Kidney glomerular epithelial cell (primary cell): ENCODE measurements at regions not wholly inside any gene's neighbourhood (a gene's known extent, or its start where the extent isn't known, plus 50 kb on each side); places are given as distances from the start of the nearest gene placed in this dataset.
"Not testable (repeated sequence)": the region's sequence is repeated elsewhere in the genome, so short reads cannot be mapped to it uniquely, and the experiment has no call there.

Source experiments
- DNase-seq: peaks from one replicate; lab custom pipeline; 2025; lab: John Stamatoyannopoulos, UW

DNA sequence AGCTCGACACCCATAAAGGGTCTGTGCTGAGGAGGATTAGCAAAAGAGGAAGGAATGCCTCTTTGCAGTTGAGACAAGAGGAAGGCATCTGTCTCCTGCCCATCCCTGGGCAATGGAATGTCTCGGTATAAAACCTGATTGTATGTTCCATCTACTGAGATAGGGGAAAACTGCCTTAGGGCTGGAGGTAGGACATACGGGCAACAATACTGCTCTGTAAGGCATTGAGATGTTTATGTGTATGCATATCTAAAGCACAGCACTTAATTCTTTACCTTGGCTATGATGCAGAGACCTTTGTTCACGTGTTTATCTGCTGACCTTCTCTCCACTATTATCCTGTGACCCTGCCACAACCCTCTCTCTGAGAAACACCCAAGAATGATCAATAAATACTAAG, 210.7 kb downstream of the POTED start:
- DNase-seq: not testable (repeated sequence)

DNA sequence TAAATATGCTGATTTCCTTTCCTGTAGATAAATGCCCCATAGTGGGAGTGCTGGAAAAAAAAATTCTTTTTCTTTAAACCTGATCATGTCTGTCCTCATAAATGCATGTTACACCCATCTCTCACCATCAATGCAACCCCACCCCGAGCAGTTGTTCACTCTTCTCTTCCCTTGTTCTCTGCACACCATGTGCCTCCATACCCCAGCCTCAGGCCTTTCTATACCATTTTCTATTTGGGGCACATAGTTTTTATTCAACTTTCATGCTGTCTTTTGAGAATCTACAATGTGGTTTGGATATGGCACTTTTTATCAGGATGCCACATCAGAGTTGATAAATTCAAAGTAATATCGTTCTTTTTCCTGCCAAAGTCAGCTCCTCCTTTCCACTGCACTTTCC, 202.6 kb downstream of the POTED start:
- DNase-seq: not testable (repeated sequence)

DNA sequence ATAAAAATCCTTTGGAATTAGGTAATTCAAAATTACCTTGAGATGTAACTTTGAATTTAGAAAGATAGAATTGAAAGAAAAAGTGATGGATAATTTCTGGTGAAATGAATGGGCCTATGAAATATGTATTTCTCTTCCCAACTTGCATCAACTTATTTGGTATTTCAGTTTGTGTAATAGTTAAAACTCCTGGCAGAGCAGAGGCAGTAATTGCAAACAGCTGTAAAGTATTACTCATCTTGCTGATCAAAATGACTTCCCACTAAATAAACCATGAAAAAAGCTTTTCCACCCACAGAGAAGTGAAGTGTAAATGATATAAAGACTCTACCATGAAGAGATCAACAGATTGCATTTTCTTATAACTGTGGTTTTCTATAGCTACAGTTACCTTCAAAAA, 201.0 kb downstream of the POTED start:
- DNase-seq: not testable (repeated sequence)

DNA sequence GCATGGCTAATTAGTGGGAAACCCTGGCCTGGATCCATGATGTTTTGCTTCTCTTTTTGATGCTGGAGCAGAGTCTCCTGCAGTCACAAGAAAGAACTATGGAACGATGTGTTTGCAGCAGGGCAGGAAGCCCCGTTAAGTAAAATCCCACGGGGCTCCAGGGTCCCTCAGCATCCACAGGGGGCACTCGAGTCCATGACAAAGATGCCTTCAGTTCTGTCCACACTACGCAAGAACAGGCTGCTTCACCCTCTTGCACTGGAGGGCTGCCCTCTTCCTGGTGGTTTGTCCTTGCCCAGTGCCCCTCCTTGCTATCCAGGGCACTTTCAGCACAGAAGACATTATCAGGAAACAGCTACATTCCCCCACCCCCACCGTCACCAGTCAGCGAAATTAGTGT, 196.9 kb downstream of the POTED start:
- DNase-seq: not testable (repeated sequence)

DNA sequence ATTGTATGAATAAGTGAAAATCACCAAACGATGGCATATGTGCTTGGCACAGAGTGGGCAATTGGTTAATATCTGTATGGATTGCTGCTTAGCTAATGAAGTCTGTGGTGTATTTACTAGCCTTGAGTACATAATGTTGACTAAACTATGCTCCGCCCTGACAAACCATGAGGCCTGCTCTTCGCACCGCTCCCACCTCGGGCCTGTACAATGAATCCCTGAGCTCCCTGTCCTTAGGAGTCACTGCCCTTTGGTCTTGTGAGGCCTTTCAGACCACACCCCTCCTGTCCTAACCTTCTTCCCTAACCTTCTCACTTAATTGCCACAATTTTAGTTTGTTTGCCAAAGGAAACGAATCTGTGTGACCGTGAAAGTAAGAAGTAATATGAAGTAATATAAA, 193.2 kb downstream of the POTED start:
- DNase-seq: not testable (repeated sequence)
